Nephron progenitor cell (in vitro differentiated cells): ENCODE measurements at regions not wholly inside any gene's neighbourhood (a gene's known extent, or its start where the extent isn't known, plus 50 kb on each side); places are given as distances from the start of the nearest gene placed in this dataset.

Source experiments
- DNase-seq: peaks from one replicate; pipeline ENCODE4 v3.0.0; 2021
- H3K27ac Mint-ChIP-seq: 2 replicates; pipeline ENCODE4 v1.8.0; 2021; ENCODE audit warnings: mild to moderate bottlenecking, moderate library complexity, mixed read lengths
- H3K27me3 Mint-ChIP-seq: 2 replicates; pipeline ENCODE4 v1.8.0; 2021; ENCODE audit warnings: mild to moderate bottlenecking, low read depth, mixed read lengths; ENCODE audit not compliant: poor library complexity
- H3K36me3 Mint-ChIP-seq: 2 replicates; pipeline ENCODE4 v1.8.0; 2021; ENCODE audit warnings: low read depth, mixed read lengths
- H3K4me1 Mint-ChIP-seq: 2 replicates; pipeline ENCODE4 v1.8.0; 2021; ENCODE audit warnings: mixed read lengths
- H3K4me3 Mint-ChIP-seq: 2 replicates; pipeline ENCODE4 v1.8.0; 2021; ENCODE audit warnings: mild to moderate bottlenecking, moderate library complexity, mixed read lengths
- H3K9me3 Mint-ChIP-seq: 2 replicates; pipeline ENCODE4 v1.8.0; 2021; ENCODE audit warnings: mild to moderate bottlenecking, moderate library complexity, mixed read lengths
- TF ChIP-seq, protein P1 (sequence below): fragments of 200-600 bp; sonication (generic); IDR thresholded peaks from 2 replicates; pipeline ENCODE4 v1.5.0; 2021; ENCODE audit warnings: antibody characterized with exemption

DNA sequence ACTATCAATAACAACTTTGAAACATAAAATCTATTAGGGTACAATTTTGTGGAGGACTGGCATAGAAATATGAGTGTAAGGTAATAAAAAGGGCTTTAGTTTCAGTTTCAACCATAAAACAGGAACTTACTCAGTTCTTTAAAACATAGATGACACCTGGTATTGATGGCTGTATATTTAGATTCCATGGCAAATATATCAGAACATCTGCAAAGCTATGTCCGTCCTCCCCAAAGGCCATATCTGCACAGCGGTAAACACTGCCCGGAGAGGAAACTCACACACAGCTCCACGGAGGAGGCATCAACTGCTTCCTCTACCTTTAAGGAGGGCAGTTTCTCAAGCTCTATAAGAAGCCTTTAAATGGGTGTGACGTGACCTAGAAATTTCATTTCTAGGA lies 993.3 kb downstream of the BRD1 start:
- H3K4me3 Mint-ChIP-seq: no peak overlapping the region
- TF ChIP-seq, protein P1, sequence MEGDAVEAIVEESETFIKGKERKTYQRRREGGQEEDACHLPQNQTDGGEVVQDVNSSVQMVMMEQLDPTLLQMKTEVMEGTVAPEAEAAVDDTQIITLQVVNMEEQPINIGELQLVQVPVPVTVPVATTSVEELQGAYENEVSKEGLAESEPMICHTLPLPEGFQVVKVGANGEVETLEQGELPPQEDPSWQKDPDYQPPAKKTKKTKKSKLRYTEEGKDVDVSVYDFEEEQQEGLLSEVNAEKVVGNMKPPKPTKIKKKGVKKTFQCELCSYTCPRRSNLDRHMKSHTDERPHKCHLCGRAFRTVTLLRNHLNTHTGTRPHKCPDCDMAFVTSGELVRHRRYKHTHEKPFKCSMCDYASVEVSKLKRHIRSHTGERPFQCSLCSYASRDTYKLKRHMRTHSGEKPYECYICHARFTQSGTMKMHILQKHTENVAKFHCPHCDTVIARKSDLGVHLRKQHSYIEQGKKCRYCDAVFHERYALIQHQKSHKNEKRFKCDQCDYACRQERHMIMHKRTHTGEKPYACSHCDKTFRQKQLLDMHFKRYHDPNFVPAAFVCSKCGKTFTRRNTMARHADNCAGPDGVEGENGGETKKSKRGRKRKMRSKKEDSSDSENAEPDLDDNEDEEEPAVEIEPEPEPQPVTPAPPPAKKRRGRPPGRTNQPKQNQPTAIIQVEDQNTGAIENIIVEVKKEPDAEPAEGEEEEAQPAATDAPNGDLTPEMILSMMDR: no peak
- no peak for DNase-seq
- peaks cover 37% of the 10 kb centered on the region for H3K9me3 Mint-ChIP-seq
- H3K27me3 Mint-ChIP-seq: peaks cover 9% of the 10 kb centered on the region
- peaks cover 4% of the 10 kb centered on the region for H3K36me3 Mint-ChIP-seq
- H3K4me1 Mint-ChIP-seq: peaks cover 9% of the 10 kb centered on the region
- H3K27ac Mint-ChIP-seq: no peak overlapping the region

DNA sequence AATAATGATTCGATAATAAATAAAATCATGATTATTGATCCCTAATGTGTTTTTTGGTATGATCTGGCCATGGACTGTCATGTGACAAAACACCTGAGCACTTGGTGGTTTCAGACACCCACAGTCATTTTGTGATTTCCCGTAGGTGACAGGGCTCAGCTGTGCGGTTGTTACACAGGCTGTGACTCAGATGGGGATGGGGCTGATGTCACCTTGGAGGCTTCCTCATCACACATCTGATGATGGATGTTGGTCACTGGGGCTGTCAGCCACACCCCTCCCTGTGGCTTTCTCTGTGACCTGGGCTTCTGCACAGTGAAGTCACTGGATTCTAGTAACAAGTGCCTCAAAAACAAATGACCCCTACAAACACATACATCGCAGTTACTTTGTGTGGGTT lies 995.1 kb downstream of the BRD1 start:
- peaks cover 9% of the 10 kb centered on the region for H3K27me3 Mint-ChIP-seq
- TF ChIP-seq, protein P1: no peak
- H3K27ac Mint-ChIP-seq: no peak overlapping the region
- peaks cover 4% of the 10 kb centered on the region for H3K36me3 Mint-ChIP-seq
- H3K4me1 Mint-ChIP-seq: peaks cover 25% of the 10 kb centered on the region
- peaks cover 40% of the 10 kb centered on the region for H3K9me3 Mint-ChIP-seq
- no peak for DNase-seq
- no peak overlapping the region for H3K4me3 Mint-ChIP-seq

DNA sequence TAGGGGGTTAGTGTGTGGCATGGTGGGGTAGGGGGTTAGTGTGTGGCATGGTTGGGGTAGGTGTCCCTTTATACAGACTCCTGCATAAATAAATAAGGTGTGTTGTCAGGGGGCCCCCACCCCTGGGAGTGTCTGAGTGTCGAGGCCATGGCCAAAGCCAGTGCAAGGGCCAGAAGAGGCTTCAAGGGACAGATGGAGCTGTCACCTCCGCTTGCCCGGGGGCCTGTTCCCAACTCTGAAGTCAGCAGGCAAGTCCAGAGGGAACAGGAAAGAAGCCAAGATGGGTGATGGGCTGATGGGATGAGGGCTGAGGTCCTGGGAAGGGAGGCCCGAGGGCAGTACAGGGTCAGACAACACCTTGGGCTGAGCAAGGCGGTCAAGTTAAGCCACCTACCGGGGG lies 997.8 kb downstream of the BRD1 start:
- H3K27ac Mint-ChIP-seq: no peak overlapping the region
- H3K27me3 Mint-ChIP-seq: peaks cover 9% of the 10 kb centered on the region
- peaks cover 4% of the 10 kb centered on the region for H3K36me3 Mint-ChIP-seq
- H3K4me1 Mint-ChIP-seq: peaks cover 45% of the 10 kb centered on the region
- no peak overlapping the region for H3K4me3 Mint-ChIP-seq
- DNase-seq: no peak
- H3K9me3 Mint-ChIP-seq: peaks cover 40% of the 10 kb centered on the region
- TF ChIP-seq, protein P1: no peak

DNA sequence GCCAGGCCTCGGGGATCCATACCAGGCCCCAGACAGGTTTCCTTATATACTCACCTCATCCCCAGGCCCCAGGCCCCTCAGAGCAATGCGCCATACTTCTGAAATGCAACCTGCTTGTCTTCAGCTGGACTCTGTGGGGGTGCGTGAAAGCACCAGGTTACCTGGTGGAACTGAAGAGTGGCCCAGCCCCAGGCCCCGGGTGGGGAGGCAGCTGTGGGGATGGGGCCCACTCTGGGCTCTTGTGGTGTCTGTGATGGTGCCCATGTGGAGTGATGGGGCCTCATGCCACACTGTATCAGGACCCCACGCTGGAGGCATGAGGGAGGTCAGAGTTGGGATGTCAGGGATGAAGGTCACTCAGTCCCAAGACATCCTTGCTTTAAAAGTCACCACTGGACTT lies 999.0 kb downstream of the BRD1 start:
- TF ChIP-seq, protein P1: no peak
- Mint-ChIP-seq H3K27me3 (peaks cover 9% of the 10 kb centered on the region), H3K4me3 (no peak overlapping the region), H3K4me1 (peaks cover 49% of the 10 kb centered on the region), H3K27ac (no peak overlapping the region), H3K9me3 (peaks cover 38% of the 10 kb centered on the region), H3K36me3 (peaks cover 4% of the 10 kb centered on the region)
- no peak for DNase-seq

DNA sequence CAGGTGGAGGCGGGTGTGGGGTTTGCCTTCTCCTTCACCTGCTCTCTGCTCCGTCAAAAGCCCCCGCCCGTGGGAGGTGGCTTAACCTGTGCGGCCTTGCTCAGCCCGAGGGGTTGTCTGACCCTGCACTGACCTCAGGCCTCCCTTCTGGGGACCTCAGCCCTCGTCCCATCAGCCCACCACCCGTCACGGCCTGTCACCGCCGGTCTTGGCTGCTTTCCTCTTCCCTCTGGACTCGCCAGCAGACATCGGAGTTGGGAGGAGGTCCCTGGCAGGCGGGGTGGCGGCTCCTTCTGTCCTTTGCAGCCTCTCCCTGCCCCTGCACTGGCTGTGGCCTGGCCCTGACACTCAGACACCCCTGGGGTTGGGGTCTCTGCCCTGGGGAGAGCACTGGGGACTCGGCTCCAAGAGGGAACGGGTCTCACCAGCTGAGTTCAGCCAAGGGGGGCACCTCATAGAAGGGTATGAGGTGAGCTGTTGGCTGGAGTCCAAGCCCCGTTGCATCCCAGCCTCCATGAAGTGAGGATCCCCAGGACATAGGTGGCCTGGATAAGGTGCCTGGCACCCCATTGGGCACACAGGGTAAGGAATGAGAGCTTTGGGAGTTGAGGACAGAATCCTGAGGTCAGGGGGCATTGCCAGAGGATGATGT lies 999.6 kb downstream of the BRD1 start:
- H3K9me3 Mint-ChIP-seq: peaks cover 32% of the 10 kb centered on the region
- H3K27me3 Mint-ChIP-seq: peaks cover 5% of the 10 kb centered on the region
- peaks cover 4% of the 10 kb centered on the region for H3K36me3 Mint-ChIP-seq
- DNase-seq: peak; percentile 46
- TF ChIP-seq, protein P1: no peak
- H3K4me3 Mint-ChIP-seq: no peak overlapping the region
- peaks cover 53% of the 10 kb centered on the region for H3K4me1 Mint-ChIP-seq
- peak overlapping the region; percentile 88 for H3K27ac Mint-ChIP-seq

DNA sequence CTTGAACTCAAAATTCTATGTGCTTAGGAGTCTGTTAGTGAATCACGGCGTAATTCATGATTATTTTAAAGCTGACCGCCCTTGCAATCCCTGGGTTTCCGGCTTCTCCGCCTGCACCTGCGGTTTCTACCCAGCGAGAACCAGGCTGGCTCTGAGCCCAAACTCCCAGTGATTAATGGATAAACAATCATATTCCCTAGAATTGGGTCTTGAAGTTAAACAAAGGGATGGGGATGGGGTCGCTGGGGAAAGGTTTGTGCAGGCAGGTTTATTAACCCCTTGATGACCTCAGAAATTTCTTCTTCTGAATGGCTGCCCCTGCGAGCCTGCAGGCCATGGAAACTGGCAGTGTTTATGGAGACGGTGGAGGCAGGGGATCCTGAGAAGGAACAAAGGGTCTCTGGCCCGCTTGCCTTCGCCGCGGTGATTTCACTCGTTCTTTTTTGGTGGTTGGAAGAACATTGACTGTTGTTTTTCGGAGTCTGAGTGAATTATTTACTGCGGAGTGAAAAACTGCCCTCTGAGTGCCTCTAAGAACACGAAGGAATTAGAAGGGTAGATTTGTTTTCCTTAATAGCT lies 1000.3 kb downstream of the BRD1 start:
- Mint-ChIP-seq H3K27ac (peak overlapping the region; percentile 88), H3K27me3 (peaks cover 5% of the 10 kb centered on the region), H3K9me3 (peaks cover 26% of the 10 kb centered on the region), H3K4me1 (peaks cover 55% of the 10 kb centered on the region), H3K4me3 (peak overlapping the region; percentile 32), H3K36me3 (peaks cover 4% of the 10 kb centered on the region)
- TF ChIP-seq, protein P1: no peak
- no peak for DNase-seq
